ENCODE measurements at regions not wholly inside any gene's neighbourhood (a gene's known extent, or its start where the extent isn't known, plus 50 kb on each side); places are given as distances from the start of the nearest gene placed in this dataset.

- no peak overlapping the region for H3K4me3 ChIP-seq (replicated peaks; ENCODE audit: insufficient read depth, low read length)
- H3K27ac ChIP-seq (replicated peaks), result no peak overlapping the region
These were observed 91.6 kb upstream of the KCNA3 start for GRCh38 chr1:110766336-110766647.

GRCh38 chr1:110765640-110766335 lies 91.0 kb upstream of the KCNA3 start:
- Histone ChIP-seq H3K4me3 (replicated peaks; ENCODE audit: insufficient read depth, low read length) (no peak overlapping the region), H3K27me3 (ENCODE audit: insufficient read depth, poor library complexity, severe bottlenecking) (peaks cover 6% of the 10 kb centered on the region), H3K27ac (replicated peaks) (no peak overlapping the region)
- peak; percentile 15 to 33 for DNase-seq (ENCODE audit: low read depth in 1 of 2, low spot score in 1 of 2)
- peak; percentile 76 for TF ChIP-seq CTCF (IDR thresholded peaks at IDR 0.05; ENCODE audit: insufficient read depth, low read length)
- no peak for TF ChIP-seq POLR2AphosphoS5 (IDR thresholded peaks at IDR 0.05; ENCODE audit: low read depth)

More at GRCh38 chr1:110766336-110766647, 91.6 kb upstream of the KCNA3 start:
- H3K27me3 ChIP-seq (ENCODE audit: insufficient read depth, poor library complexity, severe bottlenecking), result peaks cover 2% of the 10 kb centered on the region
- TF ChIP-seq POLR2AphosphoS5 (IDR thresholded peaks at IDR 0.05; ENCODE audit: low read depth), result no peak
- no peak for TF ChIP-seq SPI1 (IDR thresholded peaks at IDR 0.05; ENCODE audit: borderline replicate concordance, low read depth)
- TF ChIP-seq REST (IDR thresholded peaks at IDR 0.05; ENCODE audit: insufficient replicate concordance, low read depth), result no peak
- no peak for TF ChIP-seq CTCF (IDR thresholded peaks at IDR 0.05; ENCODE audit: insufficient read depth, low read length)
- TF ChIP-seq GABPA (IDR thresholded peaks at IDR 0.05; ENCODE audit: low read depth), result no peak
- DNase-seq (ENCODE audit: low read depth in 1 of 2, low spot score in 1 of 2), result no peak

- Histone ChIP-seq H3K4me3 (replicated peaks; ENCODE audit: insufficient read depth, low read length) (no peak overlapping the region), H3K27ac (replicated peaks) (no peak overlapping the region), H3K27me3 (ENCODE audit: insufficient read depth, poor library complexity, severe bottlenecking) (peaks cover 15% of the 10 kb centered on the region)
- TF ChIP-seq SPI1 (IDR thresholded peaks at IDR 0.05; ENCODE audit: borderline replicate concordance, low read depth), result no peak
- no peak for TF ChIP-seq REST (IDR thresholded peaks at IDR 0.05; ENCODE audit: insufficient replicate concordance, low read depth)
- TF ChIP-seq GABPA (IDR thresholded peaks at IDR 0.05; ENCODE audit: low read depth), result no peak
- TF ChIP-seq CTCF (IDR thresholded peaks at IDR 0.05; ENCODE audit: insufficient read depth, low read length), result no peak
- TF ChIP-seq POLR2AphosphoS5 (IDR thresholded peaks at IDR 0.05; ENCODE audit: low read depth), result no peak
- DNase-seq (ENCODE audit: low read depth in 1 of 2, low spot score in 1 of 2), result no peak
These were observed 88.4 kb upstream of the KCNA3 start for GRCh38 chr1:110763149-110763548.

- Histone ChIP-seq H3K27me3 (ENCODE audit: insufficient read depth, poor library complexity, severe bottlenecking) (peaks cover 15% of the 10 kb centered on the region), H3K4me3 (replicated peaks; ENCODE audit: insufficient read depth, low read length) (no peak overlapping the region), H3K27ac (replicated peaks) (no peak overlapping the region)
- DNase-seq (ENCODE audit: low read depth in 1 of 2, low spot score in 1 of 2), result no peak
- no peak for TF ChIP-seq POLR2AphosphoS5 (IDR thresholded peaks at IDR 0.05; ENCODE audit: low read depth)
- TF ChIP-seq REST (IDR thresholded peaks at IDR 0.05; ENCODE audit: insufficient replicate concordance, low read depth), result no peak
- TF ChIP-seq SPI1 (IDR thresholded peaks at IDR 0.05; ENCODE audit: borderline replicate concordance, low read depth), result no peak
- no peak for TF ChIP-seq CTCF (IDR thresholded peaks at IDR 0.05; ENCODE audit: insufficient read depth, low read length)
- no peak for TF ChIP-seq GABPA (IDR thresholded peaks at IDR 0.05; ENCODE audit: low read depth)
These were observed 85.6 kb upstream of the KCNA3 start for GRCh38 chr1:110760321-110760720.

All from HL-60 (cell line).